Adrenal gland (tissue), 5 donors: ENCODE measurements at regions not wholly inside any gene's neighbourhood (a gene's known extent, or its start where the extent isn't known, plus 50 kb on each side); places are given as distances from the start of the nearest gene placed in this dataset.

ENCODE experiments used
- CTCF ChIP-seq, 6 experiments: fragments of 450-650 bp in 4 of 6; fragments of 200-600 bp in 2 of 6; sonication (generic) in 1 of 6; IDR thresholded peaks; 1 replicate in 5 of 6; 2 replicates in 1 of 6; pipeline versions ENCODE4 v1.5.1 to v1.8.0; 2016 to 2021; ENCODE audit warnings: antibody characterized with exemption in 6 of 6, mild to moderate bottlenecking in 2 of 6, moderate library complexity in 1 of 6
- POLR2A ChIP-seq, 2 donors: fragments of 450-650 bp; IDR thresholded peaks; one replicate each; pipeline ENCODE4 v1.6.1; 2017; ENCODE audit warnings: antibody characterized with exemption in 2 of 2, mild to moderate bottlenecking in 2 of 2, moderate library complexity in 1 of 2
- donor health status: DM: no; HTN: no; CAD: no.

GRCh38 chr9:26157411-26157810 is 479.2 kb upstream of the TUSC1 start:
- no peak for TF ChIP-seq CTCF (IDR thresholded peaks at IDR 0.05)
- no peak for TF ChIP-seq POLR2A (IDR thresholded peaks at IDR 0.05)
